NCI-H1930 (cell line): ENCODE measurements at regions not wholly inside any gene's neighbourhood (a gene's known extent, or its start where the extent isn't known, plus 50 kb on each side); places are given as distances from the start of the nearest gene placed in this dataset.

Experiments
- DNase-seq, 2 experiments: peaks; one replicate each; lab custom pipeline; 2025; lab: John Stamatoyannopoulos, UW

GRCh38 chr14:104370256-104370870 lies 209.2 kb upstream of the C14orf180 start:
- peak in 1 of 2 experiments; percentile 36 for DNase-seq

DNA sequence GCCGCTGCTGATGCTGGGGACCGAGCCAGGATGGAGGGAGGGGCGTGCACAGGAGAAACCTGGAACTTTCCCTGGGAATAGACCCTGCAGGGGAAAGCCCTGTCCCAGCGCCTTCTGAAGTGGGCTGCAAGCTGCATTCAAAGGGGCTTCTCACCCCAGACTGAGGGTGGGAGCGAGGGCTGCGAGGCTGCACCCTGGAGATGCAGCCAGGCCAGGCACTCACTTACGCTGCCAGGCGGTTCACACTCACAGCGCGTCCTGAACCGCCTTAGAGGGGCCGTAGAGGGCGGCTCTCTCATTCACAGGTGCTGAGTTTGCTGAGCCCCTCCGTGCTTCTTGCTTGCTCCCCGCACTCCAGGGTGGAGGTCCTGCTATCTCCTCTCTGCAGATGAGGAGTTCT lies 208.5 kb upstream of the C14orf180 start:
- DNase-seq, result no peak

DNA sequence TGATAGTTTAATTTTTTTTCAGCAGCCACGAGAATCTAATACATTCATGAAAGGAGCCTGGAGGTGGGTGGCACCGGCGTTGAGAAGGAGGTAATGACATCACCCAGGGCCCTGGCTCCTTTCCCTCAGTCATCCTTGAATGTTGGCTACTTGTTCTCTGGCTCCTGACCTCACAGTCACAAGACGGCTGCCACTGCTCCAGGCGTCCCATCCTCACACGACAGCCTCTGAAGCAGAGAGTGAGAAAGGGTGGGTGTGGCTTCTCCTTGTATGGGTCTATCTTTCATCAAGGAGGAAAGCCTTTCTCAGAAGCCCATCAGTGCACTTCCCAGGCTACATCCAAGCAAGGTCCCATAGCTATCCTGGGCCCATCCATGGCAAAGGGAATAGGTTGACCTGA lies 207.6 kb upstream of the C14orf180 start:
- no peak for DNase-seq

DNA sequence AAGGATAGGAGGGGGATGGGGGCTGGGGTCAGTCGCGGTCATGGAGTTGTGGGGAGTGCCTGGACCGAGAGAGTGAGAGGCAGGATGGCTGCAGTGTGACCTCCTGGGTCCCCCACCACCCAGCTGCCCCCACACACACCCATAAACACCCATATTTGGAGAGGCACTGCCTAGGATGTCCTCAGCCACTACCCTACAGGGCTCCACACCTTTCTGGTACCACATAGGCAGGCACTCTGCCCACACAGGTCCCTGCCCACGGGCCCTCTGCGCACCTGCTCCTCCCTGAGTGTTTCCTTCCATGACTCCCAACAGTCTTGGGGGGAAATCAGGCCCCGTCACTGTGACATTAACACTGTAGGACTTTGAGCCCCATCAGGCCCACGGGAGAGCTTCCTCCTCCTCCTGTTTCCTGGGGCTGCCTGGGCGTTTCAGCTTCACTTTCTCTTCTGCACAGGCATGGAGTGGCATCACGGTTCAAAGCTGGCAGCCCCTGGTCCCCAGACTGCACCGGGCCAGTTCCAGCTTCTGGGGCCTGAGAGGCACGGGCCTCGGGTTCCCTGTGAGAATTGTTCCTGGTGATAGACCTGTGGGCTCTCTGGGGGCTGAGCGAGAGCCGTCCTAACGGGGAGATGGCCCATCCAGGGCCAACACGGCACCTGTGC lies 207.0 kb upstream of the C14orf180 start:
- DNase-seq, result no peak

DNA sequence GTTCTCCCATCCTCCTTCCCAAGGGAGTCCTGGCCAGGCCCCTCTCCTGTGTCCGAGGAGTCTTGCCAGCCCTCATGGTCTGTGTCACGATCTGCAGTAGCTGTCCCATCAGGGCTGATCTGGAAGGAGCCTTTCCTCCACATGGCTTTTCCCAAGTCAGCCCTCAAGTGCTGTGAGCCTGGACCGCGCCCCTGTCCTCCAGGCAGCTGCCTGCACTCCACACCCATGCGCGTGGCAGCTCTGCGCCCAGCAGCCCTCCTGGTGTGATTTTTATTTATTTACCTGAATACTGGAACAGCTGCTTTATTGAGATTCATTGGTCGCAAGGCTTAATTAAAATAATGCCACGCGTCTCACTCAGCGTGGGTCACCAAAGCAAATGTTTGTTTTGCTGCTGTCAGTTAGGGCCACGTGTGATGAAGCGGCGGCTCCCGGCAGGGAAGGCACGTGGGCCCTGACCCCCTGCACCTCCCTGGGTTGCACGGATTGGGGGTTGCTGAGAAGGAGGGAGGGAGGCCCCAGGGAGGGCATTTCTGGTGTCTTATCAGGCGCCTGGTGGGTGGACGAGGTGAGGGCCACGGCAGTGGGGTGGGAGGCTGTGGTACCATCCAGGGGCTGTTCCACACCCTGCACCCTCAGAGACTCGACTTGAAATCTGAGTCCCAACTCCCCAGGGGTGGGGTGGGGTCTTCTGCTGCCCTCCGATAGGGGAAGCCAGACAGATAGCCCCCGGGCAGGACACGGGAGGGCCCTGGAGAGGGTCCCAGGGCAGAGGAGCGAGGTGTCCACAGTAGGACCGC lies 206.3 kb upstream of the C14orf180 start:
- no peak for DNase-seq

DNA sequence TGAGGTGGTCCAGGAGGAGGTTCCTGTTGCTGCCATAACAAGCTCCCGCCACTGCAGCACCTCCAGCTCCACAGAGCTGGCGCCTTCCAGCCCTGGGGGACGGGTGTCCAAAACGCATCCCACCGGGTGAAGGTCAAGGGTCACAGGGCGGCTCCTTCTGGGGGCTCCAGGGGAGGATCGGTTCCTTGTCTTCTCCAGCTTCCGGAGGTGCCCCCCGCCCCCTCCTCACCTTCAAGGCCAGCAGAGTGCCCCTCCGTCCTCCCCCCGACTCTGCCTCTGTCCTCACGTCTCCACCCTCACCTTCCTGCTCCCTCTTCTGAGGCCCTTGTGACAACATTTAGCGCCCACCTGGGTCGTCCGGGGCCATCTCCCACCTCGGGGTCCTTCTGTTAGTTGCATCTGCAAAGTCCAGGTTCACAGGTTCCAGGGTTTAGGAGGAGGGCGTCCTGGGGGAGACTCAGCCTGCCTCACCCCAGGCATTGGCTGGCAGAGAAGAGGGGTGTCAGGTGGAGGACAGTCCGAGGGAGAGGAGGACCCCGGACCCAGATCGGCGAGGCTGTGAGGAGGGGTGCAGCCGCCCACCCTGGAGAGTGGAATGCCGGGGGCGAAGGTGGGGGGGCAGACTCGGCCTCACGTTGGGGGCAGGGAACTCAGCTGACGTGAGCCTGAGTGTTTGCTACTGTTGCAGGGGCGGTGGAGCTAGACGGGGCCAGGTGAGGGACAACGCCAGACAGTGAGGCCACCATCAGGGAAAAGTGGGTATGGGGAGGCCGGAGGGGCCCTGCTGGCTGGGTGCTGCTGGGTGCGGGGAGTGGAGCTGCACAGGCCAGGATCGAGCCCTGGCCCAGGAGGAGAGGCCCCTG lies 205.5 kb upstream of the C14orf180 start:
- DNase-seq, result no peak

DNA sequence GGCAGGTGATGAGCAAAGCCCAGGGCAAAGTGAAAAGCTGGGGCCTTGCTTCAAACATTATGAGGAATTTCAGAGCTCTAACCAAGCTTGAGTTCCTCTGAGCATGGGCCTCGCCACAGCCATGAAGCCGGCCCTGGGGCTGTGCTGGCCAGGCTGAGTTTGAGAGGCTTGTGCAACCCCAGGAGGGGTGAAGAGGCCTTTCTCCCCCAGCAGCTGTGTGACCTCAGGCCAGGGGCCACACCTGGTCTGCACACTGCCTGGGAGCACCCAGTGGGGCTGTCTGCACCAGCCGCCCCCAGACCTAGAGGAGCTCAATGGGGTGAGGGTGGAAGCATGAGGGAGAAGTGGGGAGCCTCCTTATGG lies 204.9 kb upstream of the C14orf180 start:
- no peak for DNase-seq

DNA sequence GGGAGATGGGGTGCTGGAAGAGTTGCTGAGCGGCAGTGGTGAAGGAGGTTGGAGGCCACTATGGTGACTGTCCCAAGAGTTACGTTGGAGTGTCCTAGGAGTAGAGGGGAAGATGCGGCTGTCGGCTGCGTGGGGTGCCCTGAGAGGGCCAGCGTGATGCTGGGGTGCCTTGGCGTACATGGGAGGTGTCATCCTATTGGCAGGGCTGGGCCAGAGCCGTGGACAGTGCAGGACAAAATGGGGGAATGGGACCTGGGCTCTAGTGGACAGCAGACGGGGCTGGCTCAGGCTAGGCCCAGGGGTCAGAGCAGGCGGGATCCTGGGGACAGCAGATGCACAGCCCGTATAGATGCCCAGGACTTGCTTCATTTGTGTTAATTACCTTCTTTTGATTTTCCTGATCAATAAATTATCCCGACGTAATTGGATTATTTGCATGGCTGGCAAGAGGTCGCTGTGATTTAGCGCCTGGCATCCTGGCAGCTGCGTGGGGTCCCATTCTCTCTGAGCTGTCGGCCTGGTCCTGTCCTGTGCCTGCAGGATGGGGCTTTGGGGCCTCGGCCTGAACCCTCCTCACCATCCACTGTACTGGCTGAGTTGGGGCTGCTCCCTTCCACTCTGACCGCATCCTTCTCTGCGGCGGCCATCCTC lies 203.9 kb upstream of the C14orf180 start:
- DNase-seq, result no peak

DNA sequence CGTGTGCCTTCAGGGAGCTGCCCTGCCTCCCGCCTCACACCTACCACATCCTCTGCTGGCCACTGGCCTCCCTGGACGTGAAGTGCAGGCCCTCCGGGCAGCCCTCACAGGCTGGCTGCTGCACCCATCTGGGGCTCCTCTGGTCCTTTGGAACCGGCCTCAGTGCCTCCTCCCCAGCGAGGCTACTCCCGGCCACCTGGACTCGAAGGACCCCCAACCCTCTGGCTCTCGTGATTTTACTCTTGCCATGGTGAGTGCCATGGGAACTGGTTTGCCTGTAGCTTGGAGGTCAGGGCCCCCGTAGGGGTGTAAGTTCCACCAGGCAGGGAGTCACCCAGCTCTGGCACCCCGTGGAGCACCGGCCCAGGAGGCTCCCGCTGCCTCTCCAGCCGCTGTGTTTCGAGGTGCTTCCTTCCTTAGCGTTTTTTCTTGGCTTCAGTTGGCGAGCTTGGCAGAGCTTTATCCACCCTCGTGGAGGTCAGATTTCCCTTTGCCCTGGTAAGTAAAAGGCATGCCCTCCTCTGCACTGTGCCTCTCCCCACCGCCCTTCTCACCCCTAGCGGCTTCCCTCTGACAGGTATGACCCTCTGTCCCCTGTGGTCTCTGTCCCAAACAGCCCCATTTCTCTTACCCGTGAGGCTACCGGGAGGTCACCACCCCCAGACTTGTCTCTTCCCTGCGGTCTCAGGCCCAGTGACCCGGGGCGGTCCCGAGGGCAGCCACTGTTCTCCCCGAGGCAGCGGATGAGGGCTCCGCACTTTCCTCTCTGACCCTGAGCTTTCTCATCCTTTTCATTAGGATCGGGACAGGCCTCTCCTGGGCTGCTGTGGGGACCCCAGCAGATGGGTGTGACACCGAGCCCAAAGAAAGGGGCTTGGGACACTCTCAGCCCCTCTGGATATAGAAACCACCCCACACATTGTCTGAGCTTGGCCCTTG lies 203.1 kb upstream of the C14orf180 start:
- DNase-seq, result no peak

DNA sequence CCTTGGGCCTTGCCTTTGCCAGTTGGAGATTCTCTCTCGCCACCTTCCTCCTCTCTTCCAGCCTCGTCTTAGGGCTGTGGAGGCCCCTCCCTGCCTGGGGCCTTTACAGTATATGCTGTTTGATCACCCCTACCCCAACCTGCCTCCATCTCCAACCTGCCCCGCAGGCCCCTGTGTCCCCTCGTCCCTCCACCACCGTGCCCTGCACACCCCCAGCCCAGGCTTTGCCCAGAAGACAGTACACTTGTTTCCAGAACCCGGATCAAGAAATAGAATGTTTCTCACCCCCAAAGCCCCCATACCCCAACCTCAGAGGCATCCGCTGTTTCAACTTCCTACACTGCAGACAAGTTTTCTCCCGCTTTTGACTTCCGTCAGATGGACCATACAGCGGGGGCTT lies 202.3 kb upstream of the C14orf180 start:
- no peak for DNase-seq

DNA sequence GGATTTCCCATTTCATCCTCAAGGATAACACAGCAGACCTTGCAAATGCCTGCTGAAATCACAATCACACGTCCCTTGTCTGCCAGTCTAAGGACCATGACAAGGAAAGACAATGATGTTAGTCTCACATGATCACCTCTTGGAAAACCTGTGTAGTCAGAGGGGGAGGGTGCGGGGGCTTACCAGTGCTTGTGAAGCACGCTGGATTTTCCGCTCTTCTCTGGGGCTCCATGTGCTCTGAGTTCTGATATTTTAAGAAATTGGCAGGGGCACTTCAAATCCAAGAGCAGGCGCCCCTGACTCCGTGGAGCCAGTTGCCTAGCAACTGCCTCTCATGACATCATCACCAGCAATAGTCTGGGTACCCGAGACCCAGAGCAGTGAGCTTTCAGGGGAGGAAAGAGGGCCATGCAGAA lies 200.9 kb upstream of the C14orf180 start:
- no peak for DNase-seq

DNA sequence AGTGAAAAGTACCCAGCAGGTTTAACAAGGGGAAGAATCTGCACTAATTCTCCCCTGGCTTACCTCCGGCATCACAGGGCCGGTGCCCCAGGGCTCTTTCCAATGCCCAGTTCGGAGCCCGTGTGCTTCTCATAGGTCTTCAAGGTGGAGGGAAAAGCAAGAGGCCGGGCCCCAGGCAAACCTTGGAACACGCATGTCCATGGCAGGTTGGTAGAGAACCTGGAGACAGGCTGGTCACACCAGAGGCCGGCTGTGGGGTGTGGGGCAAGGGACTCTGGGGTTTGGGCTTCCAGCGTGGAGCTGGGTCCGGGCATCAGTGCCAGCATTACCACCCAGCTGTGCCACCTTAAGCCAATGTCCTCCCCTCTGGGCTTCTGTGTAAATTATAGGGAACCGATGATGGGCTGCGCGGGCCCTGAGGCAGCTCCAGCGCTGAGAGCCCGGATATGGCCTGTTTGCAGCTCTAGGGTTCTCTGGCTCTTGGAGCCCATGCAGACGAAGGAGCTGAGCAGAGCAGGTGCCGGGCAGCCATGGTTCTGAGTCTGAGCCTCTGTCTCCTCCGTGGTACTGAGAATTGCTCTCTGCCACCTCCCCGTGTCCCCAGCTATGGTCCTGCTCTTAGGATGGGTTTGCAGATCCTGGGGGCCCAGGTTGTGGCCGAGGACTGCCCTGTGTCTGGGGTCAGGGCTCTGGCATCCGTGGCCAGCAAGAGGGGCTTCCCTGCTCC lies 197.0 kb upstream of the C14orf180 start:
- no peak for DNase-seq

GRCh38 chr14:104383088-104383995 lies 196.2 kb upstream of the C14orf180 start:
- no peak for DNase-seq

GRCh38 chr14:104383996-104384775 lies 195.4 kb upstream of the C14orf180 start:
- no peak for DNase-seq

GRCh38 chr14:104384776-104385071 lies 194.8 kb upstream of the C14orf180 start:
- no peak for DNase-seq

- DNase-seq, result no peak
Observed at GRCh38 chr14:104385111-104385510, 194.5 kb upstream of the C14orf180 start.

- no peak for DNase-seq
Observed at GRCh38 chr14:104385531-104386101, 193.9 kb upstream of the C14orf180 start.
